SK-N-MC (cell line): ENCODE measurements at regions not wholly inside any gene's neighbourhood (a gene's known extent, or its start where the extent isn't known, plus 50 kb on each side); places are given as distances from the start of the nearest gene placed in this dataset.

Experiments
- EZH2 ChIP-seq: fragments of 200-600 bp; sonication (generic); IDR thresholded peaks from one replicate; pipeline ENCODE4 v1.6.1; 2017; ENCODE audit warnings: antibody characterized with exemption
- FOXP2 ChIP-seq: optimal IDR thresholded peaks from 2 replicates; pipeline ENCODE3; 2011; ENCODE audit warnings: mild to moderate bottlenecking, moderate library complexity; ENCODE audit not compliant: insufficient read depth; ENCODE audit errors: extremely low read length, control extremely low read depth
- POLR2AphosphoS5 ChIP-seq: IDR thresholded peaks from 2 replicates; pipeline ENCODE4 v1.6.1; 2012; ENCODE audit warnings: mild to moderate bottlenecking, low read depth, low read length, borderline replicate concordance

DNA sequence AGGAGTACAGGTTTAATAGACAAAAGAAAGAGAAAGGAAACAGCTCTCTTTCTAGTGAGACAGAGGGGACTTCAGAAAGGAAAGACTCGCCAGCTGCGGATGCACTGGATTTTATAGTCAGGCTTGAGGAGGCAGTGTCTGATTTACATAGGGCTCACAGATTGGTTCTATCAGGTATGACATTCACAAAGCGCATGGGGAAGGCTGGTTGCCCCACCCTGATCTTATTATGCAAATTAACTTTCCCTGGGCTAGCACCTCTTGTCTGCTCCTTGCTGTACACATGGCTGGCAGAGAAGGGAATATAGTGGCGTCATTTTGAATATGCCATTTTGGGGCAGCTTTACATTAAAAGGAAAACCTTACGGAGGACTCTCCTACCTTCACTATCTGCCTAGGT is 938.4 kb upstream of the SEMA6D start:
- TF ChIP-seq POLR2AphosphoS5 (no peak), EZH2 (no peak), FOXP2 (no peak)
